HCT116 (cell line): ENCODE measurements at regions not wholly inside any gene's neighbourhood (a gene's known extent, or its start where the extent isn't known, plus 50 kb on each side); places are given as distances from the start of the nearest gene placed in this dataset.
"Not testable (repeated sequence)": the region's sequence is repeated elsewhere in the genome, so short reads cannot be mapped to it uniquely, and the experiment has no call there.

Experiments used
- ATAC-seq: fragments of 200-7000 bp; cut with Tn5 transposase; 2 replicates; pipeline ENCODE4 v1.9.1; 2020; ENCODE audit warnings: mild to moderate bottlenecking, moderate library complexity
- BruUV-seq: library from RNA; stranded (reverse); fragments of 400-500 nt; replicated peaks from 2 replicates; lab custom pipeline; 2021; lab: Mats Ljungman, UMichigan
- CTCF ChIA-PET: fragments of 300-600 bp; sonication (Branson Sonifier 250); formaldehyde crosslinking; loops from one replicate; lab custom pipeline; 2021; ENCODE audit warnings: antibody characterized with exemption; lab: Charles Lee
- POLR2A ChIA-PET: fragments of 300-600, 350-600 bp; sonication (Branson Sonifier 250); formaldehyde crosslinking; loops from one replicate; lab custom pipeline; 2021; ENCODE audit warnings: antibody characterized with exemption; lab: Charles Lee
- RAD21 ChIA-PET, 2 experiments: fragments of 300-600 bp; sonication (Branson Sonifier 250); formaldehyde crosslinking; loops; one replicate each; lab custom pipeline; 2023; ENCODE audit warnings: low total read pairs in 2 of 2; ENCODE audit not compliant: uncharacterized antibody in 2 of 2, unreplicated experiment in 2 of 2, low non-redundant PET in 1 of 2; lab: Charles Lee
- DNase-seq: peaks from one replicate; pipeline ENCODE4 v3.0.0-alpha.2; 2010; ENCODE audit warnings: low read depth, low spot score
- H2AFZ ChIP-seq: fragments of 200-600 bp; shearing (Covaris generic), sonication (generic); 2 replicates; pipeline ENCODE4 v1.6.1; 2017; ENCODE audit warnings: low read depth, mixed run types, mixed read lengths, antibody characterized with exemption, low read length; ENCODE audit not compliant: poor library complexity, severe bottlenecking
- H3K27ac ChIP-seq: 2 replicates; pipeline ENCODE4 v1.5.1; 2012; ENCODE audit warnings: low read depth, low read length
- H3K27me3 ChIP-seq: fragments of 200-600 bp; sonication (generic); 2 replicates; pipeline ENCODE4 v1.6.1; 2016; ENCODE audit warnings: mixed run types, low read length, mixed read lengths; ENCODE audit not compliant: insufficient read depth
- H3K36me3 ChIP-seq, 2 experiments: fragments of 200-500 bp in 1 of 2; fragments of 200-600 bp in 1 of 2; sonication (Bioruptor generic) in 1 of 2; sonication (generic) in 1 of 2; 2 replicates each; pipeline versions ENCODE4 v1.5.1 to v1.6.1; 2014 to 2016; ENCODE audit warnings: low read length in 2 of 2, inconsistent platforms in 1 of 2, mixed read lengths in 1 of 2, mixed run types in 1 of 2; ENCODE audit not compliant: insufficient read depth in 2 of 2, control insufficient read depth in 1 of 2
- H3K4me1 ChIP-seq, 2 experiments: fragments of 200-600 bp in 1 of 2; sonication (generic) in 1 of 2; 2 replicates each; pipeline versions ENCODE4 v1.5.1 to v1.6.1; 2012 to 2017; ENCODE audit warnings: low read length in 2 of 2, inconsistent platforms in 1 of 2, mild to moderate bottlenecking in 1 of 2, mixed read lengths in 1 of 2, mixed run types in 1 of 2, moderate library complexity in 1 of 2; ENCODE audit not compliant: insufficient read depth in 2 of 2, control insufficient read depth in 1 of 2
- H3K4me2 ChIP-seq: fragments of 200-600 bp; sonication (generic); 2 replicates; pipeline ENCODE4 v1.6.1; 2017; ENCODE audit warnings: mixed run types, low read length, mixed read lengths
- H3K4me3 ChIP-seq, 2 experiments: fragments of 200-600 bp in 1 of 2; sonication (generic) in 1 of 2; replicated peaks in 1 of 2; 2 replicates each; pipeline ENCODE4 v1.5.1; 2011 to 2016; ENCODE audit warnings: low read length in 2 of 2, control low read depth in 1 of 2, low read depth in 1 of 2, mild to moderate bottlenecking in 1 of 2, mixed read lengths in 1 of 2, mixed run types in 1 of 2
- H3K79me2 ChIP-seq: fragments of 200-600 bp; sonication (generic); 2 replicates; pipeline ENCODE4 v1.6.1; 2017; ENCODE audit warnings: mild to moderate bottlenecking, mixed run types, low read length, moderate library complexity, mixed read lengths; ENCODE audit not compliant: insufficient read depth
- H3K9ac ChIP-seq: fragments of 200-600 bp; sonication (generic); 2 replicates; pipeline ENCODE4 v1.6.1; 2016; ENCODE audit warnings: low read length, mixed read lengths
- H3K9me2 ChIP-seq: fragments of 200-600 bp; sonication (generic), shearing (Covaris generic); 2 replicates; pipeline ENCODE4 v1.6.1; 2017; ENCODE audit warnings: mixed run types, mild to moderate bottlenecking, moderate library complexity; ENCODE audit not compliant: insufficient read depth
- H3K9me3 ChIP-seq, 2 experiments: fragments of 200-500 bp in 1 of 2; fragments of 200-600 bp in 1 of 2; sonication (Bioruptor generic) in 1 of 2; sonication (generic) in 1 of 2; 2 replicates each; pipeline ENCODE4 v1.6.1; 2014 to 2017; ENCODE audit warnings: low read length in 2 of 2, mixed read lengths in 2 of 2, inconsistent platforms in 1 of 2, low read depth in 1 of 2, mild to moderate bottlenecking in 1 of 2, mixed run types in 1 of 2, moderate library complexity in 1 of 2; ENCODE audit not compliant: control insufficient read depth in 1 of 2, insufficient read depth in 1 of 2
- H4K20me1 ChIP-seq: fragments of 200-600 bp; sonication (generic), shearing (Covaris generic); 2 replicates; pipeline ENCODE4 v1.6.1; 2017; ENCODE audit warnings: mixed run types, mild to moderate bottlenecking, moderate library complexity; ENCODE audit not compliant: insufficient read depth
- EGR1 ChIP-seq: IDR thresholded peaks from 2 replicates; pipeline ENCODE4 v1.6.1; 2012; ENCODE audit warnings: low read depth
- EZH2 ChIP-seq: fragments of 200-600 bp; sonication (generic); IDR thresholded peaks from 2 replicates; pipeline ENCODE4 v1.6.1; 2017; ENCODE audit warnings: antibody characterized with exemption, mixed run types
- MAX ChIP-seq: IDR thresholded peaks from 2 replicates; pipeline ENCODE4 v1.6.1; 2012
- POLR2A ChIP-seq: IDR thresholded peaks from 2 replicates; pipeline ENCODE4 v1.7.0; 2011; ENCODE audit warnings: borderline replicate concordance; ENCODE audit not compliant: insufficient read depth, insufficient read length; ENCODE audit errors: extremely low read depth
- RAD21 ChIP-seq: IDR thresholded peaks from 2 replicates; pipeline ENCODE4 v1.6.1; 2012; ENCODE audit warnings: low read depth, mild to moderate bottlenecking
- REST ChIP-seq: IDR thresholded peaks from 2 replicates; pipeline ENCODE4 v1.6.1; 2012; ENCODE audit warnings: low read depth
- YY1 ChIP-seq: IDR thresholded peaks from 2 replicates; pipeline ENCODE4 v1.6.1; 2011; ENCODE audit warnings: low read length, low read depth, moderate library complexity, mild to moderate bottlenecking; ENCODE audit not compliant: insufficient replicate concordance; ENCODE audit errors: extremely low read depth
- intact Hi-C: fragments of 100-400 bp; cut with micrococcal nuclease; formaldehyde crosslinking; loops from 2 replicates; pipeline ENCODE4 v1.10.0; 2022
- TF ChIP-seq, protein P1 (sequence below), 3 experiments: fragments of 200-600 bp in 1 of 3; sonication (generic) in 1 of 3; IDR thresholded peaks in 2 of 3; conservative IDR thresholded peaks in 1 of 3; 2 replicates each; pipeline ENCODE4 v1.5.1; 2012 to 2017; ENCODE audit warnings: low read depth in 2 of 3, low read length in 2 of 3, antibody characterized with exemption in 1 of 3, borderline replicate concordance in 1 of 3, control low read depth in 1 of 3, mild to moderate bottlenecking in 1 of 3, mixed read lengths in 1 of 3, mixed run types in 1 of 3, moderate library complexity in 1 of 3; ENCODE audit not compliant: insufficient read depth in 1 of 3
- TF ChIP-seq, protein P2 (sequence below): IDR thresholded peaks from 2 replicates; pipeline ENCODE4 v1.6.1; 2011; ENCODE audit warnings: mild to moderate bottlenecking, low read length, moderate library complexity; ENCODE audit not compliant: insufficient replicate concordance; ENCODE audit errors: extremely low read depth

- ATAC-seq, result not testable (repeated sequence)
Observed at GRCh38 chr16:63633706-63634445, 1488.0 kb downstream of the CDH11 start.

DNA sequence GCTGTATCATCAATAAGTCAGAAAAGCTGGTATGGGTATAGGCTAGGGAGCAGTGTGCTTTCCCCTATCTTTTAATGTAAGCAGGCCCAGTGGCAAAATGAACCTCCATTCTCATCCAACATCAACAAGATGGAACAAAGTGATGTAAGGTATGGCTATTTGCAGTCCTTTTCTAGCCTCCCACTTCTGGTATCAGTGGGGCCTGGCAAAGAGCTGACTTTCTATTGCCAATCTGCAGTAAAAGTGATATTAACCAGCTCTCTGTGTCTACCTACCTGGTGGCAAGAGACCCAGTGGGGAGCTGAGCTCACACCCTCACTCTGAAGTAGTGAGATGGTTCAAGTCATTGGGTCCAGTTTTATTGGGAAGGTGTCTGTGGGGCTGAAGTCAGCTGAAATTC, 1492.6 kb downstream of the CDH11 start:
- Histone ChIP-seq H3K9me2 (no peaks in the 10 kb centered on the region), H2AFZ (no peak overlapping the region), H3K4me1 (no peaks in the 10 kb centered on the region), H3K4me2 (no peak overlapping the region), H3K27me3 (no peaks in the 10 kb centered on the region), H3K79me2 (no peaks in the 10 kb centered on the region), H3K9ac (no peak overlapping the region), H3K4me3 (no peak overlapping the region), H3K36me3 (no peaks in the 10 kb centered on the region), H4K20me1 (no peaks in the 10 kb centered on the region), H3K27ac (no peak overlapping the region), H3K9me3 (peaks cover 4 to 27% of the 10 kb centered on the region in 2 experiments; a peak in 3 of 4 replicates)
- ATAC-seq (no peak), DNase-seq (no peak)
- intact Hi-C loops, result no loop called here
- ChIA-PET CTCF (no interaction called here), POLR2A (no interaction called here), RAD21 (no interaction called here)
- TF ChIP-seq REST (no peak), EZH2 (no peak), RAD21 (no peak), MAX (no peak), POLR2A (no peak), YY1 (no peak), EGR1 (no peak)
- TF ChIP-seq, protein P1, sequence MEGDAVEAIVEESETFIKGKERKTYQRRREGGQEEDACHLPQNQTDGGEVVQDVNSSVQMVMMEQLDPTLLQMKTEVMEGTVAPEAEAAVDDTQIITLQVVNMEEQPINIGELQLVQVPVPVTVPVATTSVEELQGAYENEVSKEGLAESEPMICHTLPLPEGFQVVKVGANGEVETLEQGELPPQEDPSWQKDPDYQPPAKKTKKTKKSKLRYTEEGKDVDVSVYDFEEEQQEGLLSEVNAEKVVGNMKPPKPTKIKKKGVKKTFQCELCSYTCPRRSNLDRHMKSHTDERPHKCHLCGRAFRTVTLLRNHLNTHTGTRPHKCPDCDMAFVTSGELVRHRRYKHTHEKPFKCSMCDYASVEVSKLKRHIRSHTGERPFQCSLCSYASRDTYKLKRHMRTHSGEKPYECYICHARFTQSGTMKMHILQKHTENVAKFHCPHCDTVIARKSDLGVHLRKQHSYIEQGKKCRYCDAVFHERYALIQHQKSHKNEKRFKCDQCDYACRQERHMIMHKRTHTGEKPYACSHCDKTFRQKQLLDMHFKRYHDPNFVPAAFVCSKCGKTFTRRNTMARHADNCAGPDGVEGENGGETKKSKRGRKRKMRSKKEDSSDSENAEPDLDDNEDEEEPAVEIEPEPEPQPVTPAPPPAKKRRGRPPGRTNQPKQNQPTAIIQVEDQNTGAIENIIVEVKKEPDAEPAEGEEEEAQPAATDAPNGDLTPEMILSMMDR (IDR thresholded peaks at IDR 0.05 in 2 of 3, conservative IDR thresholded peaks at IDR 0.05 in 1 of 3; ENCODE audit: borderline replicate concordance in 1 of 3, insufficient read depth in 1 of 3, low read depth in 2 of 3, low read length in 2 of 3), result no peak
- TF ChIP-seq, protein P2, sequence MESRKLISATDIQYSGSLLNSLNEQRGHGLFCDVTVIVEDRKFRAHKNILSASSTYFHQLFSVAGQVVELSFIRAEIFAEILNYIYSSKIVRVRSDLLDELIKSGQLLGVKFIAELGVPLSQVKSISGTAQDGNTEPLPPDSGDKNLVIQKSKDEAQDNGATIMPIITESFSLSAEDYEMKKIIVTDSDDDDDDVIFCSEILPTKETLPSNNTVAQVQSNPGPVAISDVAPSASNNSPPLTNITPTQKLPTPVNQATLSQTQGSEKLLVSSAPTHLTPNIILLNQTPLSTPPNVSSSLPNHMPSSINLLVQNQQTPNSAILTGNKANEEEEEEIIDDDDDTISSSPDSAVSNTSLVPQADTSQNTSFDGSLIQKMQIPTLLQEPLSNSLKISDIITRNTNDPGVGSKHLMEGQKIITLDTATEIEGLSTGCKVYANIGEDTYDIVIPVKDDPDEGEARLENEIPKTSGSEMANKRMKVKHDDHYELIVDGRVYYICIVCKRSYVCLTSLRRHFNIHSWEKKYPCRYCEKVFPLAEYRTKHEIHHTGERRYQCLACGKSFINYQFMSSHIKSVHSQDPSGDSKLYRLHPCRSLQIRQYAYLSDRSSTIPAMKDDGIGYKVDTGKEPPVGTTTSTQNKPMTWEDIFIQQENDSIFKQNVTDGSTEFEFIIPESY, result no peak
- no TSS peak for BruUV-seq

More at GRCh38 chr16:63633706-63634445, 1488.0 kb downstream of the CDH11 start:
- H2AFZ ChIP-seq, DNase-seq, H3K4me3 ChIP-seq, H3K9ac ChIP-seq, H3K79me2 ChIP-seq, H3K4me1 ChIP-seq, H3K4me2 ChIP-seq, H4K20me1 ChIP-seq, POLR2A ChIA-PET, BruUV-seq, CTCF ChIA-PET, H3K27me3 ChIP-seq, RAD21 ChIA-PET, intact Hi-C loops, H3K27ac ChIP-seq, H3K9me2 ChIP-seq, H3K36me3 ChIP-seq: not testable (repeated sequence)
- peaks cover 0 to 15% of the 10 kb centered on the region in 2 experiments; a peak in 3 of 4 replicates for H3K9me3 ChIP-seq
